Activated T-cell treated with anti-CD3 and anti-CD28 coated beads, Interleukin-2, amount 50 U/mL, for 72 hours (primary cell): ENCODE measurements at regions not wholly inside any gene's neighbourhood (a gene's known extent, or its start where the extent isn't known, plus 50 kb on each side); places are given as distances from the start of the nearest gene placed in this dataset.

ENCODE experiments used
- ATAC-seq, 2 donors: fragments of 150-1000 bp; cut with Tn5 transposase; replicated peaks in 1 of 2; 2 replicates each; pipeline ENCODE4 v1.10.0; 2021; ENCODE audit warnings: moderate library complexity in 2 of 2, mild to moderate bottlenecking in 1 of 2
- DNase-seq, 2 donors: peaks; one replicate each; pipeline ENCODE4 v3.0.0; 2021 to 2022; ENCODE audit warnings: mixed read lengths in 1 of 2
- H3K27ac Mint-ChIP-seq: one replicate; pipeline ENCODE4 v1.8.0; 2022; ENCODE audit warnings: mild to moderate bottlenecking, moderate library complexity, mixed read lengths
- H3K27me3 Mint-ChIP-seq: one replicate; pipeline ENCODE4 v1.8.0; 2022; ENCODE audit warnings: low read depth, mixed read lengths
- H3K36me3 Mint-ChIP-seq, 2 donors: one replicate each; pipeline ENCODE4 v1.8.0; 2022; ENCODE audit warnings: mixed read lengths in 2 of 2, mild to moderate bottlenecking in 1 of 2; ENCODE audit not compliant: insufficient read depth in 2 of 2
- H3K4me1 Mint-ChIP-seq: one replicate; pipeline ENCODE4 v1.8.0; 2022; ENCODE audit warnings: low read depth, mixed read lengths
- H3K4me3 Mint-ChIP-seq, 2 donors: one replicate each; pipeline ENCODE4 v1.8.0; 2022; ENCODE audit warnings: mild to moderate bottlenecking in 2 of 2, mixed read lengths in 2 of 2, moderate library complexity in 2 of 2
- H3K9me3 Mint-ChIP-seq, 2 donors: one replicate each; pipeline ENCODE4 v1.8.0; 2022; ENCODE audit warnings: mixed read lengths in 2 of 2

- no peak for DNase-seq
- no peak for ATAC-seq
- no peak overlapping the region for H3K27ac Mint-ChIP-seq
Measured at GRCh38 chr7:81420526-81421226, 349.2 kb downstream of the HGF start.

GRCh38 chr7:81419731-81420130 lies 350.1 kb downstream of the HGF start:
- peaks cover 4 to 5% of the 10 kb centered on the region in 2 donors for H3K9me3 Mint-ChIP-seq
- ATAC-seq (no peak), DNase-seq (no peak)
- H3K4me1 Mint-ChIP-seq: no peaks in the 10 kb centered on the region
- no peak overlapping the region for H3K27ac Mint-ChIP-seq
- H3K36me3 Mint-ChIP-seq: no peaks in the 10 kb centered on the region
- H3K4me3 Mint-ChIP-seq: no peak overlapping the region
- no peaks in the 10 kb centered on the region for H3K27me3 Mint-ChIP-seq

More at GRCh38 chr7:81420526-81421226, 349.2 kb downstream of the HGF start:
- no peak overlapping the region for H3K4me3 Mint-ChIP-seq
- peaks cover 6 to 7% of the 10 kb centered on the region in 2 donors for H3K9me3 Mint-ChIP-seq
- no peaks in the 10 kb centered on the region for H3K4me1 Mint-ChIP-seq
- H3K27me3 Mint-ChIP-seq: no peaks in the 10 kb centered on the region
- H3K36me3 Mint-ChIP-seq: peaks cover 0 to 1% of the 10 kb centered on the region in 2 donors

- Mint-ChIP-seq H3K4me1 (no peaks in the 10 kb centered on the region), H3K36me3 (no peaks in the 10 kb centered on the region), H3K27ac (no peak overlapping the region), H3K4me3 (no peak overlapping the region), H3K9me3 (peaks cover 5 to 9% of the 10 kb centered on the region in 2 donors), H3K27me3 (no peaks in the 10 kb centered on the region)
- ATAC-seq: no peak
- DNase-seq: no peak
Measured at GRCh38 chr7:81416659-81417058, 353.2 kb downstream of the HGF start.

GRCh38 chr7:81415181-81415580 lies 354.7 kb downstream of the HGF start:
- no peak for DNase-seq
- H3K4me3 Mint-ChIP-seq: no peak overlapping the region
- peaks cover 9 to 14% of the 10 kb centered on the region in 2 donors for H3K9me3 Mint-ChIP-seq
- ATAC-seq: no peak
- no peaks in the 10 kb centered on the region for H3K4me1 Mint-ChIP-seq
- no peaks in the 10 kb centered on the region for H3K36me3 Mint-ChIP-seq
- H3K27ac Mint-ChIP-seq: no peak overlapping the region
- no peaks in the 10 kb centered on the region for H3K27me3 Mint-ChIP-seq

GRCh38 chr7:81414411-81414810 lies 355.4 kb downstream of the HGF start:
- Mint-ChIP-seq H3K9me3 (peaks cover 9 to 12% of the 10 kb centered on the region in 2 donors), H3K27ac (no peak overlapping the region), H3K4me3 (no peak overlapping the region), H3K27me3 (no peaks in the 10 kb centered on the region), H3K36me3 (no peaks in the 10 kb centered on the region), H3K4me1 (no peaks in the 10 kb centered on the region)
- ATAC-seq (no peak), DNase-seq (no peak)

- Mint-ChIP-seq H3K4me3 (no peak overlapping the region), H3K27me3 (no peaks in the 10 kb centered on the region), H3K27ac (no peak overlapping the region), H3K36me3 (no peaks in the 10 kb centered on the region), H3K4me1 (no peaks in the 10 kb centered on the region), H3K9me3 (peaks cover 6 to 13% of the 10 kb centered on the region in 2 donors)
- no peak for DNase-seq
- no peak for ATAC-seq
Measured at GRCh38 chr7:81410471-81411117, 359.3 kb downstream of the HGF start.

- Mint-ChIP-seq H3K27me3 (no peaks in the 10 kb centered on the region), H3K36me3 (no peaks in the 10 kb centered on the region), H3K27ac (no peak overlapping the region), H3K4me1 (no peaks in the 10 kb centered on the region), H3K4me3 (no peak overlapping the region), H3K9me3 (peaks cover 6 to 16% of the 10 kb centered on the region in 2 donors)
- no peak for ATAC-seq
- DNase-seq: no peak
Measured at GRCh38 chr7:81408728-81409127, 361.1 kb downstream of the HGF start.

- DNase-seq (no peak), ATAC-seq (no peak)
- Mint-ChIP-seq H3K9me3 (peaks cover 6 to 16% of the 10 kb centered on the region in 2 donors), H3K4me3 (no peak overlapping the region), H3K27me3 (no peaks in the 10 kb centered on the region), H3K27ac (no peak overlapping the region), H3K36me3 (no peaks in the 10 kb centered on the region), H3K4me1 (no peaks in the 10 kb centered on the region)
Measured at GRCh38 chr7:81407094-81407493, 362.8 kb downstream of the HGF start.

- H3K27ac Mint-ChIP-seq: no peak overlapping the region
Measured at GRCh38 chr7:81404669-81405068, 365.2 kb downstream of the HGF start.

GRCh38 chr7:81402227-81402626 lies 367.6 kb downstream of the HGF start:
- H3K4me3 Mint-ChIP-seq: no peak overlapping the region
- H3K4me1 Mint-ChIP-seq: no peaks in the 10 kb centered on the region
- ATAC-seq (no peak), DNase-seq (no peak)
- no peak overlapping the region for H3K27ac Mint-ChIP-seq
- no peaks in the 10 kb centered on the region for H3K36me3 Mint-ChIP-seq
- H3K27me3 Mint-ChIP-seq: no peaks in the 10 kb centered on the region
- H3K9me3 Mint-ChIP-seq: peaks cover 0 to 6% of the 10 kb centered on the region in 2 donors

More at GRCh38 chr7:81404669-81405068, 365.2 kb downstream of the HGF start:
- Mint-ChIP-seq H3K27me3 (no peaks in the 10 kb centered on the region), H3K36me3 (no peaks in the 10 kb centered on the region), H3K9me3 (peaks cover 0 to 10% of the 10 kb centered on the region in 2 donors), H3K4me3 (no peak overlapping the region), H3K4me1 (no peaks in the 10 kb centered on the region)
- DNase-seq (no peak), ATAC-seq (no peak)

GRCh38 chr7:81399471-81399870 lies 370.4 kb downstream of the HGF start:
- Mint-ChIP-seq H3K27me3 (no peaks in the 10 kb centered on the region), H3K4me1 (no peaks in the 10 kb centered on the region), H3K9me3 (peaks cover 0 to 2% of the 10 kb centered on the region in 2 donors), H3K36me3 (no peaks in the 10 kb centered on the region), H3K27ac (no peak overlapping the region), H3K4me3 (no peak overlapping the region)
- no peak for ATAC-seq
- DNase-seq: no peak

GRCh38 chr7:81394029-81394428 lies 375.8 kb downstream of the HGF start:
- no peak for DNase-seq
- no peaks in the 10 kb centered on the region for H3K36me3 Mint-ChIP-seq
- no peak overlapping the region for H3K27ac Mint-ChIP-seq
- no peak overlapping the region for H3K4me3 Mint-ChIP-seq
- no peaks in the 10 kb centered on the region for H3K4me1 Mint-ChIP-seq
- ATAC-seq: no peak
- no peaks in the 10 kb centered on the region for H3K27me3 Mint-ChIP-seq
- peaks cover 0 to 2% of the 10 kb centered on the region in 2 donors for H3K9me3 Mint-ChIP-seq

- no peaks in the 10 kb centered on the region for H3K4me1 Mint-ChIP-seq
- no peak for ATAC-seq
- no peak overlapping the region for H3K27ac Mint-ChIP-seq
- no peaks in the 10 kb centered on the region for H3K36me3 Mint-ChIP-seq
- peaks cover 0 to 2% of the 10 kb centered on the region in 2 donors for H3K9me3 Mint-ChIP-seq
- H3K4me3 Mint-ChIP-seq: no peak overlapping the region
- DNase-seq: no peak
- H3K27me3 Mint-ChIP-seq: no peaks in the 10 kb centered on the region
Measured at GRCh38 chr7:81393018-81393417, 376.8 kb downstream of the HGF start.

- H3K27me3 Mint-ChIP-seq: no peaks in the 10 kb centered on the region
- no peak overlapping the region for H3K27ac Mint-ChIP-seq
- H3K9me3 Mint-ChIP-seq: peaks cover 0 to 4% of the 10 kb centered on the region in 2 donors
- no peaks in the 10 kb centered on the region for H3K36me3 Mint-ChIP-seq
- no peaks in the 10 kb centered on the region for H3K4me1 Mint-ChIP-seq
- ATAC-seq (no peak), DNase-seq (no peak)
- H3K4me3 Mint-ChIP-seq: no peak overlapping the region
Measured at GRCh38 chr7:81385370-81385769, 384.5 kb downstream of the HGF start.
